GM19351 (cell line): ENCODE measurements at regions not wholly inside any gene's neighbourhood (a gene's known extent, or its start where the extent isn't known, plus 50 kb on each side); places are given as distances from the start of the nearest gene placed in this dataset.

Experiments
- ATAC-seq: cut with Tn5 transposase; IDR thresholded peaks from one replicate; pipeline ENCODE4 v1.9.1; 2021; ENCODE audit warnings: mild to moderate bottlenecking, moderate library complexity; ENCODE audit not compliant: unreplicated experiment

GRCh38 chr2:64361151-64361938 is 92.6 kb upstream of the LGALSL start:
- ATAC-seq, result no peak

GRCh38 chr2:64362562-64363026 is 91.4 kb upstream of the LGALSL start:
- ATAC-seq, result no peak

- no peak for ATAC-seq
Measured at GRCh38 chr2:64363140-64363539, 90.8 kb upstream of the LGALSL start.

GRCh38 chr2:64363848-64364247 is 90.1 kb upstream of the LGALSL start:
- ATAC-seq, result no peak

- no peak for ATAC-seq
Measured at GRCh38 chr2:64367444-64368232, 86.3 kb upstream of the LGALSL start.

GRCh38 chr2:64369706-64370105 is 84.3 kb upstream of the LGALSL start:
- no peak for ATAC-seq

GRCh38 chr2:64371727-64372126 is 82.2 kb upstream of the LGALSL start:
- no peak for ATAC-seq

GRCh38 chr2:64374686-64375085 is 79.3 kb upstream of the LGALSL start:
- no peak for ATAC-seq

GRCh38 chr2:64376926-64377325 is 77.0 kb upstream of the LGALSL start:
- ATAC-seq, result no peak

GRCh38 chr2:64379186-64379585 is 74.8 kb upstream of the LGALSL start:
- ATAC-seq, result no peak

- ATAC-seq, result no peak
Measured at GRCh38 chr2:64380853-64381527, 73.0 kb upstream of the LGALSL start.

GRCh38 chr2:64383016-64383591 is 70.9 kb upstream of the LGALSL start:
- no peak for ATAC-seq

- ATAC-seq, result no peak
Measured at GRCh38 chr2:64383881-64384280, 70.1 kb upstream of the LGALSL start.

- no peak for ATAC-seq
Measured at GRCh38 chr2:64386676-64387075, 67.3 kb upstream of the LGALSL start.

GRCh38 chr2:64390586-64390985 is 63.4 kb upstream of the LGALSL start:
- no peak for ATAC-seq

- no peak for ATAC-seq
Measured at GRCh38 chr2:64391424-64391823, 62.5 kb upstream of the LGALSL start.

GRCh38 chr2:64391940-64392339 is 62.0 kb upstream of the LGALSL start:
- ATAC-seq, result no peak

- ATAC-seq, result no peak
Measured at GRCh38 chr2:64392529-64392928, 61.4 kb upstream of the LGALSL start.

- no peak for ATAC-seq
Measured at GRCh38 chr2:64393383-64394010, 60.5 kb upstream of the LGALSL start.

GRCh38 chr2:64394153-64394552 is 59.8 kb upstream of the LGALSL start:
- ATAC-seq, result no peak

GRCh38 chr2:64396001-64396400 is 58.0 kb upstream of the LGALSL start:
- ATAC-seq, result no peak
